HG03571 (cell line): ENCODE measurements at regions not wholly inside any gene's neighbourhood (a gene's known extent, or its start where the extent isn't known, plus 50 kb on each side); places are given as distances from the start of the nearest gene placed in this dataset.
"Not testable (repeated sequence)": the region's sequence is repeated elsewhere in the genome, so short reads cannot be mapped to it uniquely, and the experiment has no call there.

Experiments used
- ATAC-seq: cut with Tn5 transposase; IDR thresholded peaks from one replicate; pipeline ENCODE4 v1.9.1; 2021; ENCODE audit not compliant: unreplicated experiment

- ATAC-seq = no peak
Observed at GRCh38 chr6:135555550-135555949, 58.0 kb upstream of the AHI1 start.

DNA sequence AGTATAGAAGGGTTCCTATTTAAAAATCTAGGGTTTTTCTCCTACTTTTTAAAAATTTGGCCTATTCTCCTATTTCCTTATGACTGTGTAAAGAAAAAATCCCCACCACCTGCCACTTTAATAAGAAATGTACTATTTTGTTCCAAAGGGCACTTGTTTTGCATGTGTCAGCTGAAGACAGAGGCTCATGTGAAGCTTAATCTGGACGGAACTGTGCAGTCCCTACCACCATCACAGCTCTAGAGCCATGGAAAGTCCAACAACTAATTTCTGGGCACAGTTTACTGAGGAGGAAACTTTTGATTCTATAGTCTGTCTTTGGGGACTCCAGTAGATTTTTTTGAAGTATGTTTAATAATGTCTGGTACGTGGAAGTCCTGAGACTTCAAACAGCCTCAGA is 60.0 kb upstream of the AHI1 start:
- ATAC-seq = no peak

DNA sequence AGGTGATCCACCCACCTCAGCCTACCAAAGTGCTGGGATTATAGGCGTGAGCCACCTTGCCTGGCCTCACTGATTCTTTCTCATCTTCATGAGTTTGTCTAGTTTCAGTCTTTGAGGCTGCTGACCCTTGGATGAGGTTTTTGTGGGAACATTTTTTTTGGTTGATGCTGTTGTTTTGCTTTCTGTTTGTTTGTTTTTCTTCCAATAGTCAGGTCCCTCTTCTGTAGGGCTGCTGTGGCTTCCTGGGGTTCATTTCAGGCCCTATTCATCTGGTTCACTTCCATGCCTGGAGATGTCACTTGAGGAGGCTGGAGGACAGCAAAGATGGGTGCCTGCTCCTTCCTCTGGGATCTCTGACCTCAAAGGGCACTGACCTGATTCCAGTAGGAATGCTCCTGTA is 68.1 kb upstream of the AHI1 start:
- ATAC-seq = not testable (repeated sequence)

DNA sequence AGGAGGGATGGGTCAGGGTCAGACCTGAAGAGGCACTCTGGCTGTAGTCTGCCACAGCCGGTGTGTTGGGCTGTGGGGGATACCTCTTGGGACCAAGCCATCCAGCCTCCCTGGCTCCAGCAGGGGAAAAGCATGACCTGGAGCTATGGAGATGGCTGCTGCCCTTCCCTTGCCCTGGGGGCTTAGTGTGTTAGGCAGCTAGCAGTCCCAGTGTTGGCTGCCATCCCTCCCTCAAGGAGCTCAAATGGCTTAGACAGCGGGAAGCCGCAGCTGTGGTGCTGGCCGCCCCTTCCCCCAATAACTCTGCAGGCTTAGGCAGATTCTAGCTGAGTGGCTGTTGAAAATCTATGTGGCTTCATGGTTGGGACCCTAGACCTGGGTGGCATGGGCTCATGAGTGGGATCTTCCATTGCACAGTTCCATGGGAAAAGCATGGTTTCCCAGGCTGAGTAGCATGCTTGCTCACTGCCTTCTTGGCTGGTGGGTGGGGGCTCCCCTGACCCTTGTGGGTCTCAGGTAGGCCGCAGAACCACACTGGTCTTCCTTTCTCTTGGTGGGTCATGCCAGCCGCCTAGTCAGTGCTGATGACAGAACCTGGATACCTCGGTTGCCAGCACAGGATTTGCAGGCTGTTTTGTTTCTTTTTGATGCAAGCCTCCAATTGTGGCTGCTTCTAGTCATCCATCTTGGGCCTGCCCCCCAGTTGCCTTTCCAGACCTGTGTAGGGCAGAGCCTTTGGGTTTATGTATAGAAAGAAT is 69.0 kb upstream of the AHI1 start:
- no peak for ATAC-seq

GRCh38 chr6:135567375-135568083 is 70.0 kb upstream of the AHI1 start:
- no peak for ATAC-seq

- no peak for ATAC-seq
Observed at GRCh38 chr6:135568379-135568778, 70.8 kb upstream of the AHI1 start.

DNA sequence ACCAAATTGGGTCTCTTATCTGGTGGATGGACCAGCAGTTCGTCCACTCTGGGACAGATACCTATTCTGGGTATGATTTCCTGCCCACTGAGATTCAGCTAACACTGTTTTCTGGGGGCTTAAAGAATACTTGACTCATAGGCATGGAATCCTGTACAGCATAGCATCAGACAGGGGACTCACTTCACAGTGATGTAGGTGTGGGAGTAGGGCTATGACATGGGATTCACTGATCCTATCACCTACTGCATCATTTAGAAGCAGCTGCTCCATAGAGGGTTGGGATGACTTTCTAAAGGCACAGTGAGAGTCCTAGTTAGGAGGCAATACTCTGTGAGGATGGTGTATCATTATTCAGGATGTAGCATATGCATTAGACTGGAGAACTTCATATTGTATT is 74.5 kb upstream of the AHI1 start:
- no peak for ATAC-seq

DNA sequence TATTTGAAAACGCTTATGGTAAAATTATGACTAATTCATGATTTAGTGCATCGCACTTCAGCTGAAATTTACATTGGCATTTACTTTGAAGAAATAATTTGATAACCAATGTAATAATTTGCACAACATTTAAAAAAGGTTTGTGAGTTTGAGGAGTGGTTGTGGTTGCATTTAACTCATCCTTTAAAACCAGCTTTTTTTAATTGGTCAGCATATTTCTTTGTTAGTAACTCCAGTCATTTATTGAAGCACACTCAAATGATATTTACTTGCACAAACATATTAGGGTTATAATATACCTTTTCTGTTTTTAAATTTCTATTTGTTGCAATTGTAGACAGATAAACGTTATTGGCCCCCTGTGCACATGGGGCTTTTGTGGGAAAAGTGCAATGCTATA is 78.1 kb upstream of the AHI1 start:
- ATAC-seq = no peak

- ATAC-seq = no peak
Observed at GRCh38 chr6:135576055-135576454, 78.5 kb upstream of the AHI1 start.

DNA sequence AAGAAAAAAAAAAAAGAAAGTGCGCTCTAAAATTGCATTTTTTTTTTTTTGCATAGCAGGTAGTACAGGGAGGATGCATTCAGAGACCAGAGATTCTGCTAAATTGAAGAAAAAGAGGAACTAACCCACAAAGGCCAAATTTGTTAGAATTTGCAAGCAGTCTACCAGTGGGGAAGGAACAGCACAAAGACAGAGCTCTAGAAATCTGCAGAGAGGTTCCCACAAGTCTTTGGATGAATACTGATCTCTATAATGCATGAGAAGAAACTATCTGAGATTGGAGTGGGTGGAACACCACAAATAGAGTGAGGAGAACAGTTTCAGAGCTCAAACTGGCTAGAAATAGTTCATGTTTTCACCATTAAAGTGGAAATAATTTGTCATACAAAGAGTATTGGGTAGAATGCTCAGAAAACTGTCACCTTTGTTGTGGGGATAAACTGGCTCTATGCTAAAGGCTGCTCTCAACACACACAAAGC is 79.6 kb upstream of the AHI1 start:
- ATAC-seq = peak; percentile 57

GRCh38 chr6:135578976-135579375 is 81.4 kb upstream of the AHI1 start:
- no peak for ATAC-seq

DNA sequence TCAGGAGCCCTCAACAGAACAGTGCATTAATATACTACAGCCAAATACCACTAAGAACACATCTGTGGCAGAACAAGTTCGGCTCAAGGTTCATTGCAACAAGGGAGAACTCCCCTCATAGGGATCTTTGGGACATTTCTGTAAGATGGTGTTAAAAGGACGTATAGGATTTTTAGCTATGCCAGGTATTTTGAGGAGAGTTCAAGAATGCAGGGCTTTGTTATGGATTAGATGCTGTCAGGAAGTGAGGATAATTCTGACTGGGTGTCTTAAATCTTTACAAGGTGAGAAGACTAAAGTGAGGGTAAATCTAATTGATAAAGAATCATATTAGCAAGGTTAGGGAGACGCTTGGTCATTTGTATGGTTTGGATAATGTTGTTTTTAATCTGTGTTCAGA is 83.7 kb upstream of the AHI1 start:
- ATAC-seq = no peak

DNA sequence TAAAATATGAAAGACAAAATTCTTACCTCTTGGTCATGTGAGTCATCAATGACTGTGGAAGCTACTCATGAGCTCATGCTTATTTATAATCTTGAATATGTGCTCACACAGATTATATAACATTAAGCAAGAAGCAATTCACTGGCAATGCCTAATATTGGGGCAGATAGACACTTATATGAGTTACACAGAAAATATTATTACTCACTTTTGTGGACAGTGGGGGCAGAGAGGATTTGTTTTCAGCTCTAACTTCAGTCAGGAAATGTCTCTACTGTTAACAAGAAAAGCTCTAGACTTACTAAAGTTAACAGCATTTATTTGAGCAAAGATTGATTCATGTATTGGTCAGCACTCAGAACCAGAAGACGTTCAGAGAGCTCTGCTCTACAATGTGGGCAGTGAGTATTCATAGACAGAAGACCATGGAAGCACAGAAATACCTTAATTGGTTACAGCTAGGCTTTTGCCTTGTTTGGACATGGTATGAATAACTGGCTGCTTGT is 85.8 kb upstream of the AHI1 start:
- ATAC-seq = no peak

GRCh38 chr6:135586388-135586787 is 88.8 kb upstream of the AHI1 start:
- ATAC-seq = no peak

GRCh38 chr6:135586844-135587243 is 89.3 kb upstream of the AHI1 start:
- no peak for ATAC-seq

GRCh38 chr6:135592276-135592675 is 94.7 kb upstream of the AHI1 start:
- ATAC-seq = no peak

- ATAC-seq = no peak
Observed at GRCh38 chr6:135594000-135594399, 96.5 kb upstream of the AHI1 start.

DNA sequence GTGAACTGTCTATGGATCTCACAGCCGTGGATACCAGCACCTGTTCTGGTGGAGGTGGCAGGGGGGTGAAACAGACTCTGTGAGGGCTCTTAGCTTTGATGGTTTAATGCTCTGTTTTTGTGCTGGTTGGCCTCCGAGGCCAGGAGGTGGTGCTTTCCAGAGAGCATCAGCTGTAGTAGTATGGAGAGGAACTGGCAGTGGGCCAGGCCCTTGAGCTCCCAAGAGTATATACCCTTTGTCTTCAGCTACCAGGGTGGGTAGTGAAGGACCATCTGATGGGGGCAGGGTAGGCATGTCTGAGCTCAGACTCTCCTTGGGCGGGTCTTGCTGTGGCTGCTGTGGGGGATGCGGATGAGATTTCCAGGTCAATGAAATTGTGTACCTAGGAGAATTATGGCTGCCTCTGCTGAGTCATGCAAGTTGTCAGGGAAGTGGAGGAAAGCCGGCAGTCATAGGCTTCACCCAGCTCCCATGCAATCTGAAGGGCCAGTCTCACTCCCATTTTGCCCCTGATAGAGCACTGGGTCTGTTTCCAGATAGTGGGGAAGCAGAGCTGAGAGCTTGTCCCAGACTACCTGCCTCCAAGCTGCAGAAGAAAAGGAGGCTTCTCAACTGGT is 102.7 kb upstream of the AHI1 start:
- ATAC-seq = no peak

DNA sequence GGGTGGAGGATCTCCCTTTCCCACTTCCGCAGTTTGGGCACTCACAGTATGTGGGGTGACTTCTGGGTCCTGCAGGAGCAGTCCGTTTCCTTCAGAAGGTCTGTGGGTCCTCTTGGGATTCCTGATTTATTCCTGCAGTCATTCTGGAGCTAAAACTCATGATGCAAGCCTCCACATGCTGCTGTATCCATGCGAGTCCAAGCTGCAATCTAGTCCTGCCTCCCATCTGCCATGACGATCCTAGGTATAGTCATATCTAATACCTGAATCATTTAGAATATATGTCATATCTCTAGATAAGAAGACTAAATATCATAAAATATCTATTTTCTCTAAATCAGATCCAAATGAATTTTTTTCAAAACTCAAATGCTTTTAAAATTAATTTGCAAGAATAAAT is 103.4 kb upstream of the AHI1 start:
- no peak for ATAC-seq

DNA sequence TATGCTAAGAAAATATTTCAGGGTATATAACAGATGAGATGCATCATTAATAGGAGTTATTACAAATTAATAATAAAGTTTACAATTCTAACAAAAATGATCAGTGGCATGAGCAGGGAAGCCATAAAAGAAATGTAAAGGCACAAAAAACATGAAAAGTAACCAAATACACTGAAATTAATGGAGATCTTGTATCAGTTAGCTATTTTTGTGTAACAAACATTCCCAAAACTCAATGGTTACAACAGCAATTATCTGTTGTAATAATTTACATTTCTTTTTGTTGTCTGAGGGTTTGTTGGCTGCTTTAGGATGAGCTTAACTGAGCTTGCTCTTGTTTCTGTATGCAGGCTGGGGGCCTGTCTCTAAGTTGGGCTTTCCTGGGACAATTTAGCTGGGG is 104.3 kb upstream of the AHI1 start:
- no peak for ATAC-seq

- no peak for ATAC-seq
Observed at GRCh38 chr6:135603249-135603648, 105.7 kb upstream of the AHI1 start.
